MM.1S (cell line): ENCODE measurements at regions not wholly inside any gene's neighbourhood (a gene's known extent, or its start where the extent isn't known, plus 50 kb on each side); places are given as distances from the start of the nearest gene placed in this dataset.

Experiments used
- DNase-seq: peaks from one replicate; pipeline ENCODE4 v3.0.0-alpha.2; 2015
- H2AFZ ChIP-seq: fragments of 300-600 bp; sonication (generic); 2 replicates; pipeline ENCODE4 v1.6.0; 2016; ENCODE audit warnings: antibody characterized with exemption, low read length
- H3F3A ChIP-seq: fragments of 300-600 bp; sonication (generic); 2 replicates; pipeline ENCODE4 v1.6.1; 2016; ENCODE audit warnings: mild to moderate bottlenecking, antibody characterized with exemption, low read length, moderate library complexity, mixed read lengths; ENCODE audit not compliant: insufficient read depth
- H3K27ac ChIP-seq: fragments of 300-600 bp; sonication (generic); 2 replicates; pipeline ENCODE4 v1.5.1; 2016; ENCODE audit warnings: mild to moderate bottlenecking, low read length
- H3K27me3 ChIP-seq: fragments of 300-600 bp; sonication (generic); replicated peaks from 2 replicates; pipeline ENCODE4 v1.6.0; 2016; ENCODE audit warnings: low read length; ENCODE audit not compliant: insufficient read depth
- H3K36me3 ChIP-seq: fragments of 300-600 bp; sonication (generic); replicated peaks from 2 replicates; pipeline ENCODE4 v1.6.1; 2016; ENCODE audit warnings: mild to moderate bottlenecking, low read length, mixed read lengths; ENCODE audit not compliant: insufficient read depth
- H3K4me1 ChIP-seq: fragments of 300-600 bp; sonication (generic); 2 replicates; pipeline ENCODE4 v1.6.1; 2016; ENCODE audit warnings: low read length, mixed read lengths
- H3K4me2 ChIP-seq: fragments of 300-600 bp; sonication (generic); 2 replicates; pipeline ENCODE4 v1.6.0; 2016; ENCODE audit warnings: low read depth, low read length
- H3K4me3 ChIP-seq: fragments of 300-600 bp; sonication (generic); 2 replicates; pipeline ENCODE4 v1.5.1; 2016; ENCODE audit warnings: low read length, mixed read lengths
- H3K79me2 ChIP-seq: fragments of 300-600 bp; sonication (generic); 2 replicates; pipeline ENCODE4 v1.6.1; 2016; ENCODE audit warnings: mixed run types, low read length, mixed read lengths
- H3K9ac ChIP-seq: fragments of 300-600 bp; sonication (generic); 2 replicates; pipeline ENCODE4 v1.6.1; 2016; ENCODE audit warnings: low read length, mixed read lengths
- H3K9me2 ChIP-seq: fragments of 300-600 bp; sonication (generic); replicated peaks from 2 replicates; pipeline ENCODE4 v1.6.1; 2016; ENCODE audit warnings: mild to moderate bottlenecking, low read length, mixed read lengths; ENCODE audit not compliant: insufficient read depth
- H3K9me3 ChIP-seq: fragments of 300-600 bp; sonication (generic); replicated peaks from 2 replicates; pipeline ENCODE4 v1.6.1; 2016; ENCODE audit warnings: mild to moderate bottlenecking, low read length, mixed read lengths; ENCODE audit not compliant: insufficient read depth
- H4K20me1 ChIP-seq: fragments of 300-600 bp; sonication (generic); 2 replicates; pipeline ENCODE4 v1.6.1; 2016; ENCODE audit warnings: mild to moderate bottlenecking, low read length, moderate library complexity, mixed read lengths; ENCODE audit not compliant: insufficient read depth
- EZH2 ChIP-seq: fragments of 300-600 bp; sonication (generic); optimal IDR thresholded peaks from 2 replicates; pipeline ENCODE3; 2017; ENCODE audit warnings: low read depth, mild to moderate bottlenecking, antibody characterized with exemption, low read length, mixed read lengths
- EZH2phosphoT487 ChIP-seq: fragments of 300-600 bp; sonication (generic); IDR thresholded peaks from 2 replicates; pipeline ENCODE4 v1.6.1; 2018; ENCODE audit warnings: antibody characterized with exemption, low read length
- TF ChIP-seq, protein P1 (sequence below): fragments of 300-600 bp; sonication (generic); IDR thresholded peaks from 2 replicates; pipeline ENCODE4 v1.5.1; 2016; ENCODE audit warnings: antibody characterized with exemption, low read length, mixed read lengths

DNA sequence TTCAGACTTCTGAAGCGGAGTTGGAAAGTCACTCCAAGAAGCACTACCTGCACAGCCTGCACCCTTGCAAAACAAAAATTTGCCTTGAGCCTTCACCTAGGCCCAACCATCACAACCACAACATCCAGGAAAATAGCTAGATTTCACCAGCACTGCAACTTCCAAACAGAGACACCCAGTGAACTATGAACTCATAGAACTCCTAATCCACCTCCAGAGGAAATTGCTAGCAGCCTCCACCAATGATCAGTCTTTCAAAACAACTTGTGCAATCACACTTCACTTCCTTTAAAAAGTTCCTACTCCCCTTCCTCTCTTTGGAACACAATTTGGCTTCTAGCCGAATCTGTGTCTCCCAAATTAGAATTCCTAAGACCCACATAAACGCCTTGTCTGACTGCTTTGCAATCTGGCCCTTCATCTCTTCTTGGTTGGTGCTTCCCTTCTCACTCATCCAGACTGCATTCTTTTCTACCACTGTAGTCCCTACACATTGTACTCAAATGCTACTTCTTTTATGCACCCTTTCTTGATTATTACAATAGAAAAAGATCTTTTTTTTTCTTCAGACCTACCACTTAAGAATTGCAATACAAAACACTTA lies 489.2 kb upstream of the ARGLU1 start:
- H3K4me3 ChIP-seq, result no peak overlapping the region
- no peaks in the 10 kb centered on the region for H3F3A ChIP-seq
- no peaks in the 10 kb centered on the region for H3K4me1 ChIP-seq
- TF ChIP-seq EZH2, result no peak
- TF ChIP-seq EZH2phosphoT487, result no peak
- TF ChIP-seq, protein P1, sequence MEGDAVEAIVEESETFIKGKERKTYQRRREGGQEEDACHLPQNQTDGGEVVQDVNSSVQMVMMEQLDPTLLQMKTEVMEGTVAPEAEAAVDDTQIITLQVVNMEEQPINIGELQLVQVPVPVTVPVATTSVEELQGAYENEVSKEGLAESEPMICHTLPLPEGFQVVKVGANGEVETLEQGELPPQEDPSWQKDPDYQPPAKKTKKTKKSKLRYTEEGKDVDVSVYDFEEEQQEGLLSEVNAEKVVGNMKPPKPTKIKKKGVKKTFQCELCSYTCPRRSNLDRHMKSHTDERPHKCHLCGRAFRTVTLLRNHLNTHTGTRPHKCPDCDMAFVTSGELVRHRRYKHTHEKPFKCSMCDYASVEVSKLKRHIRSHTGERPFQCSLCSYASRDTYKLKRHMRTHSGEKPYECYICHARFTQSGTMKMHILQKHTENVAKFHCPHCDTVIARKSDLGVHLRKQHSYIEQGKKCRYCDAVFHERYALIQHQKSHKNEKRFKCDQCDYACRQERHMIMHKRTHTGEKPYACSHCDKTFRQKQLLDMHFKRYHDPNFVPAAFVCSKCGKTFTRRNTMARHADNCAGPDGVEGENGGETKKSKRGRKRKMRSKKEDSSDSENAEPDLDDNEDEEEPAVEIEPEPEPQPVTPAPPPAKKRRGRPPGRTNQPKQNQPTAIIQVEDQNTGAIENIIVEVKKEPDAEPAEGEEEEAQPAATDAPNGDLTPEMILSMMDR, result no peak
- no peaks in the 10 kb centered on the region for H3K9me3 ChIP-seq
- no peaks in the 10 kb centered on the region for H4K20me1 ChIP-seq
- H3K36me3 ChIP-seq, result no peaks in the 10 kb centered on the region
- no peak overlapping the region for H3K27ac ChIP-seq
- H3K9ac ChIP-seq, result no peak overlapping the region
- H2AFZ ChIP-seq, result no peak overlapping the region
- H3K79me2 ChIP-seq, result no peaks in the 10 kb centered on the region
- no peaks in the 10 kb centered on the region for H3K9me2 ChIP-seq
- H3K27me3 ChIP-seq, result no peaks in the 10 kb centered on the region
- H3K4me2 ChIP-seq, result no peak overlapping the region
- DNase-seq, result no peak

DNA sequence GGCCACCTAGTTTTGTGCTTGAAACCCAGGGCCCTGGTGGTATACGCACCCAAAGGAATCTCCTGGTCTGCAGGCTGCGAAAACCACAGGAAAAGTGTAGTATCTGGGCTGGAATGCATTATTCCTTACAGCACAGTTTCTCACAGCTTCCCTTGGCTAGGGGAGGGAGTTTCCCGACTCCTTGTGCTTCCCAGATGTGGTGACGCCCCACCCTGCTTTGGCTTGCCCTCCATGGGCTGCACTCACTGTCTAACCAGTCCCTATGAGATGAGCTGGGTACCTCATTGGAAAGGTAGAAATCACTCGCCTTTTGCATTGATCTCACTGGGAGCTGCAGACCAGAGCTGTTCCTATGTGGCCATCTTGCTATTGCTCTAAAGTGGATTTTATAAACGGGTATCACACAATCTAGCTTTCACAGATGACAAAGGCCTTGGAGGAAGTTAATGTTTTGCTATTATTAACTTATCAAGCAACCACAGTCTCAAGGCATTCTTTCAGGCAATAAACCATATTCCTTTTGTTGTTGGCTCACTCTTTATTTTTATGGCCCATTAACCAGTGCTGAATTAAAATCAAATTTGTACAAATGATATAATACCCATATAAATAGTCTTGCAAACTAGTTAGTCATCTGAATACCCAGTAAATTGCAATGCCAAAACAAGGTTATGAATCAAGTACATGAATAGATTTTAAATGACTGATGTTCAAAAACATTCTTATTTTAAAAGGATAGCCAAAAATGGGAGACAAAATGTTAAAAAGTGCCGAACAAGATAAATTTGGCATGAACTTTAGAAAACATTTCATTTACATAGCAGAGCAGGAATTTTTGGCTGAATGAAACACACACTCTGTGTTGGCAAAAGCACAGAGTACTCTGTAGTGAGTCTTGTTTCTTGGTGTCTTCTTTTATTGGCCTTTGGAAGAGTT lies 475.4 kb upstream of the ARGLU1 start:
- DNase-seq, result no peak

DNA sequence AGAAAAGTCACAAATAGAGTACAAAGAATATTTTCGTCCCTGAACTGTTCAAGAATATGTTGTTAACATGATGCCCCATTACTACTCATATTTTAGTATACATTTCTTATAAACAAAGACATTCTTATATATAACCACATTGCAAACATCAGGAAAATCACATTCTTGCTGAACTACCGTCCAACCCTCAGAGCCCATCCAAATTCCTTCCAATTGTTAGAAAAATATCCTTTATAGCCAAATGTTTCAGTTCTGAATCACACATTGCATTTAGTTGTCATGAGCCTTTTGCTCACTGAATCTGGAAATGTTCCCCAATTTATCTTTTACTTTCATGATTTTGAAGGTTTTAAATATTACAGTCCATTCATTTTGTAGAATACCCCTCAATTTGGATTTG lies 467.8 kb upstream of the ARGLU1 start:
- Histone ChIP-seq H3K79me2 (no peaks in the 10 kb centered on the region), H3K9me2 (no peaks in the 10 kb centered on the region), H3K4me3 (no peak overlapping the region), H3K27ac (no peak overlapping the region), H3K4me1 (no peaks in the 10 kb centered on the region), H3K27me3 (no peaks in the 10 kb centered on the region), H3K9me3 (no peaks in the 10 kb centered on the region), H2AFZ (no peak overlapping the region), H3K36me3 (no peaks in the 10 kb centered on the region), H3F3A (no peaks in the 10 kb centered on the region), H3K4me2 (no peak overlapping the region), H3K9ac (no peak overlapping the region), H4K20me1 (no peaks in the 10 kb centered on the region)
- DNase-seq, result no peak
- no peak for TF ChIP-seq EZH2phosphoT487
- no peak for TF ChIP-seq EZH2
- TF ChIP-seq, protein P1, result no peak

More for the DNA sequence above, 475.4 kb upstream of the ARGLU1 start:
- no peaks in the 10 kb centered on the region for H3K4me1 ChIP-seq
- H2AFZ ChIP-seq, result no peak overlapping the region
- no peaks in the 10 kb centered on the region for H3F3A ChIP-seq
- H3K79me2 ChIP-seq, result no peaks in the 10 kb centered on the region
- H3K9ac ChIP-seq, result no peak overlapping the region
- H3K9me2 ChIP-seq, result no peaks in the 10 kb centered on the region
- H4K20me1 ChIP-seq, result no peaks in the 10 kb centered on the region
- no peak overlapping the region for H3K4me2 ChIP-seq
- no peaks in the 10 kb centered on the region for H3K9me3 ChIP-seq
- no peak overlapping the region for H3K4me3 ChIP-seq
- H3K27ac ChIP-seq, result no peak overlapping the region
- no peak for TF ChIP-seq EZH2
- no peak for TF ChIP-seq EZH2phosphoT487
- TF ChIP-seq, protein P1, result no peak
- H3K36me3 ChIP-seq, result no peaks in the 10 kb centered on the region
- no peaks in the 10 kb centered on the region for H3K27me3 ChIP-seq
